IPS-NIHi11 (cell line): ENCODE measurements at regions not wholly inside any gene's neighbourhood (a gene's known extent, or its start where the extent isn't known, plus 50 kb on each side); places are given as distances from the start of the nearest gene placed in this dataset.

Experiments
- DNase-seq: peaks from one replicate; pipeline ENCODE4 v3.0.0; 2012; ENCODE audit warnings: mixed read lengths, low spot score

DNA sequence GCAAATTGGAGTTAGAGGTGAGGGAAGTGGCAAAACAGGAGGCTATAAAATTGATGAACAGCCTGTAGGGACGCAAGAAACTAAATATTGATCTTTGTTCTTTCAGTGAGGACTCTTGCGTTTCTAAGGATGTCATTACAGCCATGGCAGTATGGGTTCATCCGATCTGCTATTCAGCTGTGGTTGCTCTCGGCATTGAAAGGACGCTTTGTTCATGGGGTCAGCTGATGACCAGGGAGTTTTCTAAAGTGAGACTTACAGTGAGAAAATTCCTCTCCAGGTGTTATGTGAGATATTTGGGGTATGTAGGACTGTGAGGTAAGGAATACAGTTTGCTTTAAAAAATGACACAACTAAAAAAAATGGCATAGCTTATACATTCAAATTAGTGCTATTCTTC, 52.7 kb upstream of the PELI1 start:
- no peak for DNase-seq

DNA sequence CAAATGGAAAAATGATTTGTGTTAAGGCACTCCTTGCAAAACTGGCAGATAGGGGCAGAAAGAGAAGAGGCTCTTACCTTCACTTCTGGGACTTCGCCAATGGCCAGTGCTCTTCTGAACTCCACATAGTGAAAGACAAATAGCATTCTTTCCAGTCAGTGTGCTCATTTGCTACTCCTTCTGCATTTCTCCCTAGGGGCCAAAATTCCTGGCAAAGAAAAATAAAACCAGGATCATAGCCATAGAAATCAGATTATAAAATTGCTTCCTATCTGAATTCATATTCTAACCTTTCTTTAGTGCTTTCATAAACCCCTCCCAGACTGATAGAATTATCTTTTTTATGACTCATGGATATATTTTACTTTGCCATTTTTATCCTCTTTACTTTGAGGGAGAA, 56.9 kb upstream of the PELI1 start:
- DNase-seq = no peak

DNA sequence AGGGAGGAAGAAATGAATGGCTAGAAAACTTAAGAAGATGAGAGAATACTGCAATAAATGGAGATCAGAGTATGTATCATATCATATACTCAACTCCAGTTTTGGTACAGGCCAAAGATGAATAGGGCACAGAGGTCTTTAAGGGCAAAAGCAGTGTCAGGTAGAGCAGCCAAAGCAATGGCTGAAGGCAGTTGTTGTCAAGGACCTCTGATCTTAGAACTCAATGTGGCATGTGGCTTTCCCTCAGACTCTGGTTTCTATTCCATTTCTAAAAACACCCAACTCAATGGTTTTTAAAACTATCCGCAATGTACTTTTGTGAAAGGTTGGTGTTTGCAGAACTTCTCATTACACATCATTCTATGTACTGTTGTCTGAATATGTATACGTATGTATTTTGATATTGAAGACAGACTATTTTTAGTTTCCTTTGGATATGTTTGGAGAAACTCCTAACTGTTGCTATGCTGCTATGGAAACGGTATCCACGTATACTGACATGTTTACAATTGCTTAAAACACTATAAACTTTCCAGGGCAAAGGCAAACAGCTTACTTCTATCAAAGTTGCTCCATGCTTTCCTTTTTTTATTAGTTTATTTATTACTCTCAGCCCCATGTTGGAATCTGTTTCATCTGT, 58.1 kb upstream of the PELI1 start:
- DNase-seq = no peak

DNA sequence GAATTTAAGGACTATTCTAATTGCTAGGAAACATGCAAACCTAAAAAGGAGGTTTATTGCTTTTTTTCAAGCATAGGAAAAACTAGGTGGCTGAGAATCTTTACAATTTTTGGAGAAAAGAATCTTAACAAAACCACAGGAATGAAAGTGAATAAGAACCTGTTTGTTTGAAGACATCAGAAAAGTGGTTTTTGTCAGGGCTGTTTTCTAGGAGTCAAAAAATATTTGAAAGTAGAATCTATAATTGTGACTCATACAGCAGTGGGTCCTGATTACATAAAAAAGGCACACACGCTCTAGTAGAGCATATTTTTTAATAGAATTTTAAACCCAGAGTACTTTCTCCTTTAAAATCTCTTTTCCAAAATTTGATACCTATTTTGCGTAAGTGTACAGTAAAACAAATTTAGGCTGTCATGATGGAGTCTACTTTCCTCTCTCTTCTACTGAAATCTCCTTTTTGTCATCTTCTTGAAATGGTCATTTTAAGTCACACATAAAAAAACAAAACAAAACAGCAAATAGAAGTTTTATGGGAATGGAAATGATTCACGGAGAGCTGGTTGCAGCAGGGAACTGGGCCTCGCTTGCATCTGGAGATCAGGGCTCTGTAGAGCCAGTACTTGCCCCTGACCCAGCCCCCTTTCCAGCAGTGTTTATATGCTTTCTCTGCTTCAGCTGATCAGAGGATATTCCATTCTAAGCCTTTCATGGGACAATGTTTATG, 59.1 kb upstream of the PELI1 start:
- no peak for DNase-seq

DNA sequence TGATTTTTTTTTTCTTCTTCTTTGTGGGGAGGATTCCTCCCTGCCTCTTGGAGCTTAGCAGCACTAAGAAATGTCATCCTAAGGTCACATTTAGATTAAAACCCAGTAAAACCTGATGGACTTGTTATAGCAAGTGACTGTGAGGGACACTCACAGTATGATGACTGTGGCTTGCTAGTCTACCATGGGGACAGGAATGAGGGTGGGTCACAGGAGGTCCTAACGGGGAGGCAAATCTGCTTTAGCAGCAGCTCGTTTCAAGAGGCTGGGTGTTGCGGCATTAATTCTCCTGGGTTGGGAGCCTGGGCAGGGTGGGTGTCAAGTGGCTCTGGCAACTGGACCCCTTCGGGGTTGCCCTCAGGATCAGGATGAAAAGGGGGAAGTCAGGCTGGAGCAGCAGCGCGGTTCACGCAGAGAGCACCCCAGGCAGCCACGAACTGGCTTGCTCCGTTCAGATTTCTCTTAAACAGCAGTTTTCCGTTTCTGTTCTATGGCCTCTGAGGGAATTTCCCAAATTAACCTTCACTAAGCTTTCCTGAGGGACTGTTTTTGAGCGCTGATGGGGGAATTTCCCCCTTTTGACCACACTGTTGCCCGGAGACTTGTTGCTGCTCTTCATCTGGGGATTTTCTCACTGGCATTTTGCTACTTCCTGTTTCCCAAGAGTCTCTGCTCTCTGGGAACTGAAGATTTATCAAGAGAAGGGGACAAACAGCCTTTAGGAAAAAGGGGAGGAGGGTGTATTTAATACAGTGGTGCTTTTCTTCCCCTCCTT, 59.8 kb upstream of the PELI1 start:
- DNase-seq = peak; percentile 17

DNA sequence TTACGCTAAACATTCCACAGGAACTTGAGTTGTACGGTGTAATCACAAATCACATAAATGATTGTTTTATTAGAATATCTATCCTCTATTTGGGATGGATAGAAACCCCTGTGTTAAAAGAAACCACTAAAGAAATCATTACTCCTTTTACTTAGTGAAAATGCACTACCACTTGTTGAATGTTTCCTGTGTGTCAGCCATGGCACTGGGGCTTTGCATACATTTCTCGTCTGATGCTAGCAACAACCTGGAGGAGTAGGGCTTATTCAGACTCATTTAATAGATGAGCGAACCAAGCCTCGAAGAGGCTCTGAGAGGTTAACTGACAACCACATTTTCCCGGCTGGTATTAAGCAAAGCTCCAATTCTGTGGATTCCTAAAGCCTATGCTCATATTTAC, 60.5 kb upstream of the PELI1 start:
- no peak for DNase-seq

DNA sequence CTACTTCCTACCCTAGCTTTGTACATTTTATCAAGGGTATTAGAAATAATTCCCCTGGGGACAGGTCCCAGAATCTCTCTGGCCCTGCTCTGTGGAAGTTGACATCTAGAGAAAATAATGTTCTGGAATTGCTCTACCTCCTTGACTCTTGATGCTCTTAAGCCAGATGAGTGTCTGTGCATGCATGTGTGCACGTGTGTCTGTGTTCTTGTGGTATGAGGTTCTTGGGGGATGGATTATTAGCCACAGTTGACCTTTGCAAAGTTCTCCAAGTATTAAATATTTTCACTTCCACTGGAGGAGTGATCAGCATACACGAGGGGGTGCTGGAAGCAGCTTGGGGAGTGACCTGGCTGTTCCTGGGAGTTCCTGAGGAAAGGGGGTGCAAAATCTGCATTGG, 61.2 kb upstream of the PELI1 start:
- DNase-seq = no peak

DNA sequence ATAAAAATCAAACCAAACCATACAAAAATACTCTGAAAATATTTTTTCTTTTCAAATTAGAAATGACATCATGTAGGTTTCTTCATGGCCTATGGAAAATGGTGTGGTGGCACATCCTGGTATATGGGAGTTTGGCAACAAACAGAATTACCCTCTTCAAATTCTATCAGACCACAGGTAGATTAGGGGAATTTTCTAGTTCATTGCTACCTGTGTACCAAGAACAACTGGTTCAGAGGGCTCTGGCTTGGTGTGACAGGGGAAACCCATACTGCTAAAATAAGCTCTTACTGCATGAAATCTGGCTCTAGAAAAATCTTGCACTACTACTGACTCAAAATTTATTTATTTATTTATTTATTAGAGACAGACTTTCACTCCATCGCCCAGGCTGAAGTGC, 63.4 kb upstream of the PELI1 start:
- DNase-seq = no peak

DNA sequence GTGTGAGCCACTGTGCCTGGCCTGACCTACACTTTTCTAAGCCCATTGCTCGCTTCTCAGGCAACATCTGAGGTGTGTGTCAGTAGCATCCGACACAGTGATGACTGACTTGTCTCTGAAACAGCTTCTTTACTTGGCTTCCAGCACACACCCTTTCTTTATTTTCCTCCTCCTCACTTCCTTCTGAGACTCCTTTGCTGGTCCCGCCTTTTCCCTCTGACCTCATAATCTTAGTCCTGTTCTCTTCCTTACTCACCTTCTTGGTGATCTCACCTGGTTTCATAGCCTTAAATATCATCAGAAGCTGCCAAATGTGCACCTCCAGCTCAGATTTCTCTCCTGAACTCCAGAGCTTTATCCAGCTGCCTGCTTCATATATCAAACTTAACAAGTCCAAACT, 66.6 kb upstream of the PELI1 start:
- DNase-seq = no peak

DNA sequence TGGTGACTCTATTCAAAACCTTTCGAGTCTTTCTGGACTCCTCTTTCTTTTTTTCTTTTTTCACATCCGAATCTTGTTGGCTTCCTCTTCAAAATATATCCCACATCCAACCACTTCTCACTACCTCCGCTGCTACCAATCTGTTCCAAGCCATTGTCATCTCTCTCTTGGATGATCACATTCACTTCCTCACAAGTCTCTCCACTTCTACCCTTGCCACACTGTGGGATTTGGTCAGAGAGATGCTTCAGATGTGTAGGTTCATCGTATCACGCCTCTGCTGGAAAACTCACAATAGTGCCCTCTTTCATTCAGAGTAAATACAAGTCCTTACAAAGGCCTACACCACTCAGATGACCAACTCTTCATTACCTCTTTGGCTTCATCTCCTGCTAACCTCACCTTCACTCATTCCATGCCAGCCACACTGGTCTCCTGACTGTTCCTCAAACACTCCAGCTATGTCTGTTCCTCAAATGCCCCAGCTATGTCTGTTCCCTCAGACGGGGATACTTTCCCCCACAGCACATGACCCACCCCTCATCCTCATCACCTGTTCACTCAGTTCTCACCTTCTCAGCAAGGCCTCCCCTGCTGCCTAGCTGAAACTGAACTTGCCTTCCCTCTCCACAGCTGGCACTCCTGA, 67.2 kb upstream of the PELI1 start:
- DNase-seq = no peak

DNA sequence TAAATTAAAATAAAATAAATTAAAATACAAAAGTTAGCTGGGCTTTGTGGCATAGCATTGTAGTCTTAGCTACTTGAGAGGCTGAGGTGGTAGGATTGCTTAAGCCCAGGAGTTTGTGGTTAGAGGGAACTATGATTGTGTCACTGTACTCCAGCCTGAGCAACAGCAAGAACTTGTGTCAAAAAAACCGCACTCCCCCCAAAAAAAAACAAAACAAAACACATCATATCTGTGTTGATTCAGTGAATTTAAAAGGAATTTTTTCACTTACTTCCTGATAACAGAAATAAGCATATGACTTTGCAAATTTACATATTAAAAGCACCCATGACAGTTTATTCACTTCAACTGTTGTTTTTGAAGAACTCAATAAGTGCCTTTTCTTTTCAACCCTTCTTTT, 68.1 kb upstream of the PELI1 start:
- DNase-seq = no peak

DNA sequence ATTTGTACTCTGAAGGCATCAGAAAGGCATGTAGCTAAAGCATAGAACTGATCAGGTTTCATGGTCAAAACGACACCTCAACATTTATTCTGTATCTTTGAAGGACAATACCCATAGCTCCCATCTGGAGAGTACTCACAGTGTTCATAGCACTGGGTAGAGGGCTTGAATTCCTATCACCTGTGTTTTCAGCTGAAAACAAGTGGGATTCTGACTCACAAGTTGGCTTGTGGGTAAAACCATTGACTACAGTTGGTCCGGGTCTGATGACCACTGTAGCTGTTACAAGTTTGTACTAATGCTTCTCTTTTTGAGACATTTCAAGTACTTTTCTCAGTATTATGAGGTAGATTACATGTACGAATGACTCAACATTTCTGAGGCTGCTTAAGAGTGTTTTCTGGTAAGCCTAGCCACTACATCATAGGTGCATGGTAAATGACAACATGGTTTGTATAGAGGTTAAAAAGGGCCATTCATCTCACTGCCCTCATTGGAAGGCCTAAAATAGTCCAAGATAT, 68.6 kb upstream of the PELI1 start:
- no peak for DNase-seq

DNA sequence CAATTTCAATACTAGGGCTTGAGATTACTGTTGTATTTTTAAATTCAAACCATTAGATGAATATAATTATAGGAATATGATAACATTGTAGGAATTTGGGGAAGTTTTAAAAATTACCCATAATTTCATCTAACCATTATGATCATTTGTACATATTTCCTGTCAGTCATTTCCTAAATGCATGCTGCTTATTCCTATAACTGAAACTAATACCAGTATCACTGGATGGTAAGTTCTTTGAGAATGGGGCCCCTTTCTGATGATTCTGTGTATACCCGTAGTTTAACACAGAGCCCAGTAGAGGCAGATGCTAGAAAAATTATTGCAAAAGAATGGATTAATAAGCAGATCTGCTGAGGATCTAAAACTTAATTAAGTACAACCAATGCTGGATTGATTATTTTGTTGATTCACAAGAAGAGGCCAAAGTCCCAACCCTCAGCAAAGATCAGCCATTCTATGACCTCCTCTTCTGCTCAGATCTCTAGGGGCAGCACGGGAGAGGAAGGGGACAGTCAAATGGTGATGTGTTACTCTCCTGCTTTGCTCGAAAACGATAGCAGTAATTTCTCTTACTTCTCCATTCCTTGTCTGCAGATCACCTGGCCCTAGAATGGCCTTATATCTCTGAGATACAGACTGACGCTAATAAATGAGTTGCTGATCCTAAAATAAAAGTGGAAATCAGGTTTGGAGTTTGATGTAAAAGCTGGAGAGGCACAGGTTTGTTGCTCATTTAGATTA, 69.5 kb upstream of the PELI1 start:
- no peak for DNase-seq

DNA sequence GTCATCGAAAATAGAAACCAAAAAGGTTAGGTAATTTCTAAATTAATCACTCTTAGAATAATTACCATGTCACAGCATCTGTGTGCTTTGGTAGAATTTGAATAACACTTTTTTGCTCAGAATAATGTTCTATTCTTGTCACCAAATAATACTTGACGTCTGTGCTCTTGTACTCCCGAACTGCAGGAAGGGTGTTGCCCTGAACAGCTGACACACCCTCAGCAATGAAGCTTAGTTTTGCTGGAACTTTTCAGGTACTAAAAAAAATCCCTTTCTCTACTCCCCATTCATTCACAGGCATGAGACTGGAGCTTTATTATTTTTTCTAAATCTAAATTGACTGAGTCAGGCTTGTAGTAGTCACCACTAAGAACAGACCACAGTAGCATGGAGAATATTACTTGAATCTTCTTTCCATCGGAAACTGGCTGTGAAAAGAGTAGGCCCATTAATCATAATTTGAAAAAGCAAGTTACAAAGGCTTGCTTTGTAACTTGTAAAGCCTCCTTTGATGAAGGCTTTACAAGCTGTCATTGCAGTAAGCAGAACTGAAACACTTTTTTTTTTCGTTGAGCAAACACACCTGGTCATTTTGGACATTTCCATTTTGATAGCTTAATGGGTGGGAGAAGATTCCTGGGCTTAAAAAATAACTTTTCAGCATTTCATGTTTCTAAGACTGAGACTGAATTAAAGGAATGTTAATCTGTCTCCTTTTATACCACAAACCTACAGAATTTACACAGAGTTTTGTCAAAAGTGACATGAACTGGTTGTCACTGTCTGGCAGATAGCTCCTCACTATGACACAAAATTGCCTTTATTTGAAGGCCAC, 70.3 kb upstream of the PELI1 start:
- DNase-seq = no peak

DNA sequence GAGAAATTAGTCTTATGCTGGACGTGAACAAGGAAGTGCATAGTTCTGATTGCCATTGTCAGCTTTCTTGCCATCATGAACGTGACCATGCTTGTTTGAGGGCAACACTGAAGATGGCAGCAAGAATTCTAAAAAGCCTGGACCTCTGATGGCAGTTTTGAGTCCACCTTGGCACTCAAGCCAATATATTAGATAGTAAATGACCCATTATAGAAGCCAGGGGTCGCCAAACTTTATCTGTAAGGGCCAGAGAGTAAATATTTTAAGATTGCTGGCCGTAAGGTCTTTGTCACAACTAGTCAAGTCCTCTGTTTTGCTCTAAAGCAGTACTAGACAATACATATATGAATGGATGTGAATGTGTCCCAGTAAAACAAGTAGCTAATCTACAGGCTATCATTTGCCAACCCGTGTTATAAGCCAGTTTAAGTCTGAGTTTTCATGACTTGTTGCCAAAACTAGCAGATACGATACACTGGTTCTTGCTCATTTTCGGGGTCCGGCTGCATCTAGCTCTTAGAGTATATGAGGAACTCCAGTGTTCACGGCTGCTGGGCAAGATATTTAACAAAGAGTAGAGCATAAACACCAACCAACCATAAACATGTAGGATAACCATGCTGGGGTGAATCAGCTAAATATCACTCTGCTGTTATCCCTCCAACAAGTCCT, 73.1 kb upstream of the PELI1 start:
- no peak for DNase-seq

DNA sequence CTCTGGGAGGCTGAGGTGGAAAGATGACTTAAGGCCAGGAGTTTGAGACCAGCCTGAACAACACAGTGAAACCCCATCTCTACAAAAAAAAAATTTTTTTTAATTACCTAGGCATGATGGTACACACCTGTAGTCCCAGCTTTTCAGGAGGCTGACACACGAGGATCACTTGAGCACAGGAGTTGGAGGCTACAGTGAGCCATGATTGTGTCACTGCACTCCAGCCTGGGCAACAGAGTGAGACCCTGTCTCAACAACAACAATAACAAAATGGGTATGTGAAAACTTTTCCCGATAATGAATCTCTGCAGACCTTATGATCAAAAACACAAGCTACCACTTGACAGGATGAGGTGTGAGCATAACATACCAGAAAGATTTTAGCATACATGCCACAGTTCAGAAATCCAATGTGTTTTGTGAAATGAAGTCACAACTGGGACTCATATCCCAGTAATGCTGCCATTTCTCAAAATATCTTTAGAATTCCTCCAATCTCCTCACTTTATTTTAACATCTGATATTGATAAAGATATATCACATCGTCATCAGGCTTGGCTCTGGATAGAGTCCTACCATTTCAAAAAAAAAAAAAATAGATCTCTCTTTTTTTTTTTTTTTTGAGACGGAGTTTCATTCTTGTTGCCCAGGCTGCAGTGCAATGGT, 74.0 kb upstream of the PELI1 start:
- DNase-seq = no peak

DNA sequence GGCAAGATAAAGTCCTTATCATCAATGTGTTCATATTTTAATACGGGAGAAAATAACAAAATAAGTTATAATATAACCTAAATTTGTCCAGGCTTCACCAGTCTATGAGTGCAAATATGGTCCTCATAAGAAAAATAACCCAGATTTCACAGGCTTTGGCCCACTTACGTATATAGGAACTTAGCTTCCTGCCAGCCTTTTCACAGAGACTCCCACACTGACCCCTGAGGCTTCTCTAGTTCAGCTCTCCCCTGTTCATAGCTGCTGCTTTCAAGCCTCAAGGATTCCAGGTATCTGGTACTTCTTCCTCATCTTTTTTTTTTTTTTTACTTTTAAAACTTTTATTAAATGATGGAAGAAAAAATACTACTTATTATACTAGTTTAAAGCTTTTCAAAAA, 74.9 kb upstream of the PELI1 start:
- no peak for DNase-seq

DNA sequence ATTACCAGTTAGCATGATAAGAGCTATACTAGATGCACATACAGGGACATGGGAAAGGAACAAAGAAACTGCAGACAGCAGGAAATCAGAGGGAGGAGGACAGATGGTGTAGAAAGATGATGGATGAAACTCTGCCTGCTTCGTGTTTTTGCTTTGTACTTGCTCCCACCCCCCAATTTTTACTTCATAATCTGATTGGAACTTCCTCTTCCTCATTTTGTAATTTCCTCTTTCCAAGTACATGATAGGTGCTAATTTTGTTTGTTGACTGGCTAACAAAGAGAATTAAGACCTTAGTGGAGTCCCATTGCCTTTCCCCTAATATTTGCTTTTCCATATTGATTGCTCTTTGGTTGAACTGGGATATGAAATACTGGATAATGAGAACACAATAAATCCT, 76.0 kb upstream of the PELI1 start:
- no peak for DNase-seq

DNA sequence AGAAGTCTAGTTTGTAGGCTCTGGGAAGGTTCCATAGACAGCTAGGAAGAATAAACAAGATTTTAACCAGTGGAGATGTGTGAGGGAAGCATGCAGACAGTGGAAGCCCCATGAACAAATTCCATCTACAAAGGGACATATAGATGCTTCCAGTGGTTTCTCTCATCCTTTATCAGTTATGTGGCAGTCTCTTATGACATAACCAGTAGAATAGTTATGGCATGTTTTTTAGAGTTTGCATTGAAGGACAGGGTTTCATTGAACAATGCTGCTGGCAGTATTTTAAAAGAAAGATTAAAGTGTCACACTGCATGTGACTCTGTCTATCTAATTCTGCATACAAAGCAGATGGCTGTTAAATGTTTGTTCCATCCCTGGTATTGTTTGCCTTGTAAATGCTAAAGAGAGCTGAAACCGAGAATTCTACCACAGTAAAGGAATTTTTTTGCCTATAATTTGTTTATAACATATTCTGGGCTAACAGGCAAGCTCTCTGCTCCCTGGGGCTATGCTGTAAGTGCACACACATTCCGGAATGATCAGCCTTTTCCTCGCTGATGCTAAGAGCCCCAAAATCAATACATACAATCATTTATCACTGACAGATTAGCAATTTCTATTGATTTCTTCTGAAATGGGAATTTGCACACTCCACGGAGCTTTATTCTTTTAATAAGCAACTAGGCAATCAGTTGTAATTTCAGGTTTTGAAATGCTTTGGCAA, 76.8 kb upstream of the PELI1 start:
- DNase-seq = no peak
